ENCODE measurements at regions not wholly inside any gene's neighbourhood (a gene's known extent, or its start where the extent isn't known, plus 50 kb on each side); places are given as distances from the start of the nearest gene placed in this dataset.

GRCh38 chr12:19572920-19573558 is 133.7 kb downstream of the AEBP2 start:
- Mint-ChIP-seq H3K36me3 (no peaks in the 10 kb centered on the region), H3K27ac (no peak overlapping the region), H3K9me3 (no peaks in the 10 kb centered on the region), H3K4me3 (no peak overlapping the region), H3K4me1 (peaks cover 8% of the 10 kb centered on the region)
- no peak for DNase-seq (ENCODE audit: low spot score in 2 of 2)
- ATAC-seq: no peak

GRCh38 chr12:19573866-19574265 is 134.6 kb downstream of the AEBP2 start:
- H3K27ac Mint-ChIP-seq: no peak overlapping the region
- DNase-seq (ENCODE audit: low spot score in 2 of 2) (no peak), ATAC-seq (no peak)
- H3K9me3 Mint-ChIP-seq: no peaks in the 10 kb centered on the region
- no peaks in the 10 kb centered on the region for H3K36me3 Mint-ChIP-seq
- no peak overlapping the region for H3K4me3 Mint-ChIP-seq
- peaks cover 8% of the 10 kb centered on the region for H3K4me1 Mint-ChIP-seq

DNA sequence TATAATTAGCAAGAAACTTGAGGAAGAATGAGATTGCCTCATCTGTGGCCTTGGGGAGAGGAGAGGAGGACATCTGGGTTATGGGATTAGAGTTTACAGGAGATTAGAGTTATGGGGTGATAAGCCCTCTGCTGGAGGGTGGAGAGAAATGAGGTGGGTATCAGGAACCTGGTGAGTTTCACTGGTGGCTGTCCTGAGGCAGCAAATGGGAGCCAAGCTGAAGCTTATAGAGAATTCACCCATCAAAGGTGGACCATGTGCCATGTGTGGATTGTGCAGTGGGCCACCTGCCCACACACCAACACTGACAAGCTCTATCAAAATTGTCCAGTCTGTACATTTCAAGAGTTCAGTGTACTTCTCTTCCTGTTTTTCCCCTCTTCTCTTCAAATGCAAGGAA is 135.3 kb downstream of the AEBP2 start:
- DNase-seq (ENCODE audit: low spot score in 2 of 2) (no peak), ATAC-seq (no peak)
- Mint-ChIP-seq H3K9me3 (no peaks in the 10 kb centered on the region), H3K27ac (no peak overlapping the region), H3K4me1 (peaks cover 8% of the 10 kb centered on the region), H3K4me3 (no peak overlapping the region), H3K36me3 (no peaks in the 10 kb centered on the region)

- H3K27ac Mint-ChIP-seq: no peak overlapping the region
- no peaks in the 10 kb centered on the region for H3K36me3 Mint-ChIP-seq
- DNase-seq (ENCODE audit: low spot score in 2 of 2) (no peak), ATAC-seq (no peak)
- H3K4me3 Mint-ChIP-seq: no peak overlapping the region
- H3K4me1 Mint-ChIP-seq: peaks cover 8% of the 10 kb centered on the region
- H3K9me3 Mint-ChIP-seq: no peaks in the 10 kb centered on the region
These were observed 136.3 kb downstream of the AEBP2 start for GRCh38 chr12:19575337-19576243.

DNA sequence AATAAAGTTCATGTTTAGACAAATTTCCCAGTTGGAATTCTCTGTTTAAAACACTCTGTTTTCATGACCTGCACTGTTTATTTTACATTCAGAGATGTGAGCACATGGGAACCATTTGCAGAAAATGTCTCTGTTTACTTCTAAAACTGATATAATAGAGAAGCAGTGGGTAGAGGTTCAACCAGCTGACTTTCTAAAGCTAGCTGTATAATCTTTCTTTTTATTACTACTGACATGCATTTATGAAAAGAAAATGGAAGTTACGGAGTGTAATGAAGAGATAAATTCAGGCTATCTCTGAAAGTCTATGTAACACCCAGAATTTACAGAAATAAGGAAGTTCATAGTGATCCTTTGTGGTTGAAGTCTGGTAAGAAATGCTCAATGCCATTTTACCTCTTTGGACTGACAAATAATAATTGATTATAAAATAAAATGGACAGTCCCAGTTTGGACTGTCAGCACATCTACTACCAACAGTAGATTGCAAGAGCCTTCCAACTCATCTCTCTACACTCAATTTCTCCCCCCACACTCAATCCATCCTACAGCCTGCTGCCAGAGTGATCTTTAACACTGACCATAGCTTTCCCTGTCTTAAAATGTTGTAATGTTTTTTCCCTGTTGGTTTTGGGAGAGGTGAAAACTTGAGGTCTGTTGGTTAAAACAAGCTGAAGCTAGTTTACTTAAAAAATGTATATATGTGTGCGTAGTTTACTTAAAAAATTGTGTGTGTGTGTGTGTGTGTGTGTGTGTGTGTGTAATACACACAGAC is 137.4 kb downstream of the AEBP2 start:
- no peak for DNase-seq (ENCODE audit: low spot score in 2 of 2)
- H3K36me3 Mint-ChIP-seq: no peaks in the 10 kb centered on the region
- H3K9me3 Mint-ChIP-seq: no peaks in the 10 kb centered on the region
- no peak for ATAC-seq
- H3K4me3 Mint-ChIP-seq: no peak overlapping the region
- H3K27ac Mint-ChIP-seq: no peak overlapping the region
- peaks cover 8% of the 10 kb centered on the region for H3K4me1 Mint-ChIP-seq

DNA sequence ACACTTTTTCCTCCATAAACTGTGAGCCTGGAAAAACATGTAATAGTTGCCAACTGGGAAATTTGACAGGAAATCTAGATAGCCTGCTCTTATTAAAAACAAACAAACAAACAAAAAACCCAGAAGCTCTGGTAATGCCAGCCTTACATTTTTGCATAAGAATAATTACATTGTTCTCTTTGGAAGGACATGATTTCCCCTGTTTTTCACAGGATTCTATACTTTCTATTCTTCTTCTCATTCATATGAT is 137.9 kb downstream of the AEBP2 start:
- Mint-ChIP-seq H3K4me3 (no peak overlapping the region), H3K27ac (no peak overlapping the region), H3K4me1 (peaks cover 8% of the 10 kb centered on the region), H3K9me3 (peaks cover 1% of the 10 kb centered on the region), H3K36me3 (no peaks in the 10 kb centered on the region)
- no peak for DNase-seq (ENCODE audit: low spot score in 2 of 2)
- no peak for ATAC-seq

DNA sequence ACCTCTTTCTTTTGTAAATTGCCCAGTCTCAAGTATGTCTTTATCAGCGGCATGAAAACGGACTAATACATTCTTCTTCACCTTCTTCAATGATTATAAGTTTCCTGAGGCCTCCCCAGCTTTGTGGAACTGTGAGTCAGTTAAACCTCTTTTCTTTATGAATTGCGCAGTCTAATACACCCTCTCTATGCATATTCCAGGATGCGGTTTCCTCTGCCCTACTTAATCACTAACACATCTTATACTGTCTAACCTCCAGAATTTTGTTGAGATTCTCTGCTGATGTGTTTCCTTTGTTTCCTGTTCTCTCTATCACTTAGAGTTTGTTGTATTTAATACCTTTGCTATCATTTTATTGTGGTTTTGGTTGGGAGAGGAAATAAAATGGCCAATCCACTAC is 145.4 kb downstream of the AEBP2 start:
- H3K9me3 Mint-ChIP-seq: peaks cover 14% of the 10 kb centered on the region
- peak overlapping the region; percentile 89 for H3K27ac Mint-ChIP-seq
- H3K36me3 Mint-ChIP-seq: no peaks in the 10 kb centered on the region
- no peak for DNase-seq (ENCODE audit: low spot score in 2 of 2)
- peak; percentile 95 for ATAC-seq
- peak overlapping the region; percentile 7 for H3K4me3 Mint-ChIP-seq
- H3K4me1 Mint-ChIP-seq: peaks cover 17% of the 10 kb centered on the region

GRCh38 chr12:19588951-19589350 is 149.7 kb downstream of the AEBP2 start:
- H3K27ac Mint-ChIP-seq: no peak overlapping the region
- no peak overlapping the region for H3K4me3 Mint-ChIP-seq
- H3K36me3 Mint-ChIP-seq: no peaks in the 10 kb centered on the region
- peaks cover 6% of the 10 kb centered on the region for H3K9me3 Mint-ChIP-seq
- peaks cover 23% of the 10 kb centered on the region for H3K4me1 Mint-ChIP-seq
- ATAC-seq: no peak
- DNase-seq (ENCODE audit: low spot score in 2 of 2): no peak

GRCh38 chr12:19591951-19592350 is 152.7 kb downstream of the AEBP2 start:
- Mint-ChIP-seq H3K4me3 (no peak overlapping the region), H3K36me3 (no peaks in the 10 kb centered on the region), H3K9me3 (no peaks in the 10 kb centered on the region), H3K27ac (no peak overlapping the region), H3K4me1 (peaks cover 7% of the 10 kb centered on the region)
- DNase-seq (ENCODE audit: low spot score in 2 of 2) (no peak), ATAC-seq (peak; percentile 62)

GRCh38 chr12:19596434-19597166 is 157.3 kb downstream of the AEBP2 start:
- Mint-ChIP-seq H3K4me1 (peaks cover 7% of the 10 kb centered on the region), H3K36me3 (no peaks in the 10 kb centered on the region), H3K4me3 (no peak overlapping the region), H3K27ac (no peak overlapping the region), H3K9me3 (no peaks in the 10 kb centered on the region)
- DNase-seq (ENCODE audit: low spot score in 2 of 2) (no peak), ATAC-seq (no peak)

DNA sequence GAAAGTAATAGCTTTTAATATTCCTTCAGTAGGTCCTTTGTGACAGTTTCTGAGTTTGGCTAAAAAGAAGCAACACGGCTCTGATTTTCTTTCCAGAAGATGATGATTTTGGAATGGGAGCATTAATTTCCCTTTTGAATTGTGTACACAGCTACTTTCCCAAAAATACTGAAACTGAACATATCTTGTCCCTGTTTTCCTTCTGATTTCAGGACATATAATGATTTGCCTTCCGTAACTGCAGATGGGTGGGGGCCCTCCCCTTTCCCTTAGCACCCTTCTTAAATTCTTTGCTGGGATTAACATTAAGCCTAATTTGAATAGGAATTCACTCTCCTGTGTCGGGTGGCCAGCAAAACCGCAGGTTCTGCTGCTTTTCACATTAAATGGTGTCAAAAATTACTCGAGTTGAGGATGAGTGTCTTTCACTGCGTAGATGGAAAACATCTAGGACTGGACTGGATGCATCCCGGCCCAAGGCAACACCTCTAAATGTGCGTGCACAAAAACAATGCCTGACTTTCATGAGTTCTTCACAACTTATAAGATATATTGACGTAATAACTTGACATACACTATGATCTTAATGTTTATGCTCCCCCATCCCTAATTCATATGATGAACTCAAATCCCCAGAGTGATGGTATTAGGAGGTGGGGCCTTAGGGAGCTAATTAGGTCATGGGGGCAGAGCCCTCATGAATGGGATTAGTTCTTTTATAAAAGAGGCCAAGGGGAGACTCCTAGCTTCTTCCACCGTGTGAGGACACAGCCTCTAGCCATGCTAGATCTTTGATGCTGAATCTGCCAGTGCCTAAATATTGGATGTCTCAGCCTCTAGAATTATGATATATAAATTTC is 158.1 kb downstream of the AEBP2 start:
- DNase-seq (ENCODE audit: low spot score in 2 of 2) (no peak), ATAC-seq (no peak)
- Mint-ChIP-seq H3K9me3 (no peaks in the 10 kb centered on the region), H3K36me3 (no peaks in the 10 kb centered on the region), H3K27ac (no peak overlapping the region), H3K4me3 (no peak overlapping the region), H3K4me1 (no peaks in the 10 kb centered on the region)

DNA sequence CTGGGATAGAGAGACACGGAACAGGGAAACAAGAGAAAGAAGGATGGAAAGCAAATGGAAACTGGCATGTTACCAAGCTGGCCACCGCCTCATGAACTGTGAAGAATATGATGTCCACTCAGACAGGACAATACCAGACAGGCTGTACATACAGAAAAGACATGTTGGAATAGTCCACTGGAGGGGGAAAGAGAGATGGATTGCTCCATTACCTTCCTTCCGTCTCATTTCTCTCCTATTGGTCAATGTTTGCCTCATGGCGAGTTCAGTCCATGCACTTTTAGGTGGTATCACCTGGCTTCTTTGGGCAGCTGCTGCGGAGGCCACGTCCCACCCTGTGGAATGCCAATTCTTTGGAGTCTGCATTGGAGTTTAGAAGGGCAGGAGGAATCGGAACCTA is 166.4 kb downstream of the AEBP2 start:
- ATAC-seq: no peak
- DNase-seq (ENCODE audit: low spot score in 2 of 2): no peak
- no peak overlapping the region for H3K4me3 Mint-ChIP-seq
- no peaks in the 10 kb centered on the region for H3K4me1 Mint-ChIP-seq
- no peaks in the 10 kb centered on the region for H3K36me3 Mint-ChIP-seq
- H3K27ac Mint-ChIP-seq: no peak overlapping the region
- no peaks in the 10 kb centered on the region for H3K9me3 Mint-ChIP-seq

DNA sequence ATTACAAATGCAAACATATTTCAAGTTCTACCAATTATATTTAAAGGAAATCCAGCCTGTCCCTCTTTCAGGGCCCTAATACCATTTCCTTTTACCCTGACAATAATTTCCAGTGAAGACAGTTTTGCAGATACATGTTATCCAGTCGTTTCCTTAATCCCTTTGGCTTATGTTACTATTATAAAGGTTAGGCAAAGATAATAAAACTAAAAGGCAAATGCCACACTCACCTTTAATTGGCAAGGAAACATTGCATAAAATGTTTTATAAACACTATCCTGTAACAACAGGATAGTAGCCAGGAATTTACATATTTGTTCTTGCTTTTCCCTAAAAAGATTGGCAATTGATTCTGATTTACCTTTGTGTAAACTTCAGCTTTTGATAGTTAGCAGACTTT is 168.7 kb downstream of the AEBP2 start:
- Mint-ChIP-seq H3K9me3 (no peaks in the 10 kb centered on the region), H3K4me3 (no peak overlapping the region), H3K36me3 (no peaks in the 10 kb centered on the region), H3K27ac (no peak overlapping the region), H3K4me1 (no peaks in the 10 kb centered on the region)
- DNase-seq (ENCODE audit: low spot score in 2 of 2) (no peak), ATAC-seq (no peak)

DNA sequence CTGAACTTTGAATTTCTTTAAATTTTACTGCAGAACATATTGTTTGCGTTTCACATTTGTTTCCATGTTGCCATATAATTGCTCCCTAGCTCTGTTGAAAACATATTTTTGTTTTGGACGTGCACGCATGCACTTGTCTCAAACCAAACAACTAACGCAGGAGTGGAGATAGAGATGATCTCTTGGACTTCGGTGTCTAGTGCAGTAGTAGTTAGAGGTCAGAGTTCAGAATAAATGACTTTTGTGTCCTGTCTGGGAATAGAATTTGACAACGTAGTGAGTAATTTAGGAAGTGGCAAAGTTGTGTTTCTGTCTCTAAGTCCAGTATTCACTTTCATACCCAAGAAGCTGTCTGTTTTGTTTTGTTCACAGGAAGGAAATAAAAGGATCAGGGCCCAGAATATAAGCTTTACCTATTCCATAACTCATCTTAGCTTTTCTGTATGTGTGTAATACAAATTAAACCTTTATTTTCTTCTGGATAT is 173.8 kb downstream of the AEBP2 start:
- Mint-ChIP-seq H3K4me3 (no peak overlapping the region), H3K4me1 (peaks cover 5% of the 10 kb centered on the region), H3K9me3 (no peaks in the 10 kb centered on the region), H3K36me3 (no peaks in the 10 kb centered on the region), H3K27ac (no peak overlapping the region)
- ATAC-seq (no peak), DNase-seq (ENCODE audit: low spot score in 2 of 2) (no peak)
